ENCODE measurements at regions not wholly inside any gene's neighbourhood (a gene's known extent, or its start where the extent isn't known, plus 50 kb on each side); places are given as distances from the start of the nearest gene placed in this dataset.

DNA sequence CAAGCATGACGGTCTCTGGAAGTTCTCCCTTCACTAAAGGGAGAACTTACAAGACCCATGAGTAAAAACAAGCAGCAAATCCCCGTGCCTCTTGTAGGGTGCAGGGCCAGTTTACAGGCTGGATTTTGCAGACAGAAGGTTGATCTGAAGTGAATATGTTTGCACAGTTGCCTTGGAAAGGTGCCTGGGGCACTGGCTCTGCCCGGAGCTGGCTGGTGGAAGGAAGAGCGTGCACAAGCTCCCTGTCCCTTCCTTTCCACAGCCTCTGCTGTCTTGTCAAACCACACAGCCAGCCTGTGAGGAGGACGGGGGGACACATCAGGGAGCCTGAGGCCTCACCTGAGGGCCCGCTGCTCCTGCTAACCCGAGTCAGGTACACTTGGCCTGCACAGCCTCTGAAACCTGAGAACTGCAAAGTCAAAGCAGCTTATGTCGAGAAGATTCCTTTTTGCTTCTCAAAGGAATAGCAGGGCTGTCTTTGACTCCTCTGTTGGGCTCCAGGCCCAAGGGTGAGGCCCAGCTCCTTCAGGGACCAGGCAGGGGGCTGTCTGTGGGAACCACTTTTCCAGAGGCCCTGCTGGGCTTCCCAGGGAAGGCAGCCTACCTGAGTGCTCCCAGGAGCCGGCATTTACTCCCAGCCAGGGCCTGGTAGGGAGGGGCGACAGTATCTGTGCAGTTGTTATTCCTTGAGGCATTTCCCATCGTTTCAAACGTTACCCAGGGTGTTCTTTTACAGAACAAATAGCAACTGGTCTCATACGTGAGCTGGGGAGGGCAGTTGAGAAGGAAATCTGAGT is 251.5 kb downstream of the SIPA1L2 start:
- no peak for DNase-seq (ENCODE audit: low read depth)
- TF ChIP-seq, protein P1, sequence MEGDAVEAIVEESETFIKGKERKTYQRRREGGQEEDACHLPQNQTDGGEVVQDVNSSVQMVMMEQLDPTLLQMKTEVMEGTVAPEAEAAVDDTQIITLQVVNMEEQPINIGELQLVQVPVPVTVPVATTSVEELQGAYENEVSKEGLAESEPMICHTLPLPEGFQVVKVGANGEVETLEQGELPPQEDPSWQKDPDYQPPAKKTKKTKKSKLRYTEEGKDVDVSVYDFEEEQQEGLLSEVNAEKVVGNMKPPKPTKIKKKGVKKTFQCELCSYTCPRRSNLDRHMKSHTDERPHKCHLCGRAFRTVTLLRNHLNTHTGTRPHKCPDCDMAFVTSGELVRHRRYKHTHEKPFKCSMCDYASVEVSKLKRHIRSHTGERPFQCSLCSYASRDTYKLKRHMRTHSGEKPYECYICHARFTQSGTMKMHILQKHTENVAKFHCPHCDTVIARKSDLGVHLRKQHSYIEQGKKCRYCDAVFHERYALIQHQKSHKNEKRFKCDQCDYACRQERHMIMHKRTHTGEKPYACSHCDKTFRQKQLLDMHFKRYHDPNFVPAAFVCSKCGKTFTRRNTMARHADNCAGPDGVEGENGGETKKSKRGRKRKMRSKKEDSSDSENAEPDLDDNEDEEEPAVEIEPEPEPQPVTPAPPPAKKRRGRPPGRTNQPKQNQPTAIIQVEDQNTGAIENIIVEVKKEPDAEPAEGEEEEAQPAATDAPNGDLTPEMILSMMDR (conservative IDR thresholded peaks at IDR 0.05; ENCODE audit: low read depth, low read length), result no peak
- no peak overlapping the region for H3K4me3 ChIP-seq (ENCODE audit: low read length)

DNA sequence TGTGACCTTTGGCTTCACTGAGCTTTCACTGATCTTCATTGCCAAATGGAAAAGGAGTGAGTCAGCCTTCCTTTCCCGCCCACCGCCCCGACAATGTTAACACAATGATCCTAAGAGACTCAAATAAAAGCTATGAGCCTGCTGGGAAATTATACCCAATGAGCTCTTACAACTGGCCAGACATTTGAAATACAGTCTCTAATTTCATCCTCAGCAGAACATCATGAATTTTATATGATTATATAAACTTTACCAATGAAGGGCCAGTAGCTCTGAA is 252.5 kb downstream of the SIPA1L2 start:
- no peak for DNase-seq (ENCODE audit: low read depth)
- TF ChIP-seq, protein P1 (conservative IDR thresholded peaks at IDR 0.05; ENCODE audit: low read depth, low read length), result no peak
- no peak overlapping the region for H3K4me3 ChIP-seq (ENCODE audit: low read length)

DNA sequence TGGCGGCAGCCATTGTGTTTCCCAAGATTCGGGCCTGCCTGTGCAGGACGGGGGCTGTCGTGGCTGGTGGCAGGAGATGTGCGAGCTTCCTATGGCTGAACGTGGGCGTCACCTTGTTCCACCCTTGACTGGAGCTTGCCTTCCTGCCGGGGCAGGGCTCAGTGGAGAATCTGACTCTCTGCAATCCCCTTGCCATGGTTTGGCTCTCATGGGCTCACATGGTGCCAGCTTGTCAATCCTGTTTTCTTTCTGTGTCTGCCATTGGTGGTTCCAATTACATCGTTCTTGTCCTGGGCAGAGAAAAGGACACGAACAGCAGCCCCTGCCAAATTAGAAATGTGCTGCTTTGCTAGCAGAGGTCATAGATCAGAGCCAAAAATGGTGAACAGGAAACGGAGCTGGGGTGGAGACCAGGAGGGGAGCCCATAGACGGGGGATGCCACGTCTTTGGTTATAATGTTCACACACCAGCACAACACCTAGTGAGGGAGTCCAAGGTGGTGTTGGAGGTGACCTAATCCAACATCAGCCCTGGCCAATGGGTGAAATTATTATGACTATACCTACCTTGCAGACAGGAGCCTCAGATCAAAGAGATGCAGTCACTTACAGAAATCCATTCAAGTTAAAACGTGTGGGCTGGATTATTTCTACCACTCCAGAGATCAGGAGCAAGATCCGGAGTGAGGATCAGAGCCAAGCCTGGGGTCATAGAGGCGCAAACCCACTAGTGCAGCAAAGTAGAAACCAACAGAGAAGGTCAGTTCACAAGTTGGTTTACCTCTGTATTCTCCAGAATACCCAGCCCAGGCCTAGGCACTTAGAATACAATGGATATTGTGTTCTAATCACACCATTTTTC is 253.1 kb downstream of the SIPA1L2 start:
- TF ChIP-seq, protein P1 (conservative IDR thresholded peaks at IDR 0.05; ENCODE audit: low read depth, low read length), result no peak
- no peak for DNase-seq (ENCODE audit: low read depth)
- no peak overlapping the region for H3K4me3 ChIP-seq (ENCODE audit: low read length)

DNA sequence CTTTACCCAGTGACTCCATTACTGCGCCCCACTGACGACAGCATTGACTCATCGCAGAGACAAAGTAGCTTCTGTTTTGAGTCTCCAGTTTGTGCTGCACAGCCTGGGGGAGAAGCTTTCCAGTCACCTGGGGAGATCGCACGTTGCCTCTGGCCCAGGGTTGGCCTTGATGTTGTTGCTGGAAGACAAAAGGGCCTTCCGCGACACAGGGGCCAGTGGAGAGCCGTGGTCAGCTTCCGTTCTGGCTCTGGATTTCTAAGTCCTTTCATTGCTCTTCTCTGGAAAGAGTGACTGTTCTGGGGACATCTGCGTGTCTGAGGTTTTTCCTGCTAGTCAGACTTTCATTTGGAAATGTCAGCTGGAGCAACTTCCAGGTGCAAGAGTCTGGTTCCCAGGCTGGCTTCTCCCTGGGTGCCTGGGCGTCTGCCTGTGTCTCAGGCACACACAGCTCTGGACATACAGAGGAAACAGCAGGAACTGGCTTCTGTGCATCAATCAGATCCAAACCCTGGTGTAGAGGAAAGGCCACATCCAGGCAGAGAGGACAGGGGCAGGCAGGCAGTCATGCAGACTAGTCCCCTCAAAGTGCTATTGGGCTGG is 257.0 kb downstream of the SIPA1L2 start:
- TF ChIP-seq, protein P1 (conservative IDR thresholded peaks at IDR 0.05; ENCODE audit: low read depth, low read length), result no peak
- no peak for DNase-seq (ENCODE audit: low read depth)
- H3K4me3 ChIP-seq (ENCODE audit: low read length), result no peak overlapping the region

DNA sequence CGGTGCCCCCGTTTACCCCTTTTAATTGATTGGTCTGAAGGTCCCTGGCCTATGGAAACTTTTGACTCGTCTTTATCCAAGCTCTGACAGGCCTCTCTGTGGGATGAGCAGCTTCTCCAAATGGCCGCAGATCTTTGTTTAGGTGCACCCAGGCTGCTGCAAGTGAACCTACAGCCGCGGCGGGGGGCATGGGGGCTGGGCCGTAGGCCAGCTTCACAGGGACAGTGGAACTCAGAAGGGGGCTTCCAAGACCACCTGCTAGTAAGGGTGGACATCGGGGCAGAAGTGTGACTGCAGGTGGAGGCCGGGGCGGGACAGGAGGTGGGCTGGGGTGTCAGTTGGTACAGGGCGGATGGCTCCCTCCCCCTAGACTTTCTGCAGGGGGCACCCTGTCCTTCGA is 257.5 kb downstream of the SIPA1L2 start:
- DNase-seq (ENCODE audit: low read depth), result no peak
- H3K4me3 ChIP-seq (ENCODE audit: low read length), result no peak overlapping the region
- TF ChIP-seq, protein P1 (conservative IDR thresholded peaks at IDR 0.05; ENCODE audit: low read depth, low read length), result no peak

DNA sequence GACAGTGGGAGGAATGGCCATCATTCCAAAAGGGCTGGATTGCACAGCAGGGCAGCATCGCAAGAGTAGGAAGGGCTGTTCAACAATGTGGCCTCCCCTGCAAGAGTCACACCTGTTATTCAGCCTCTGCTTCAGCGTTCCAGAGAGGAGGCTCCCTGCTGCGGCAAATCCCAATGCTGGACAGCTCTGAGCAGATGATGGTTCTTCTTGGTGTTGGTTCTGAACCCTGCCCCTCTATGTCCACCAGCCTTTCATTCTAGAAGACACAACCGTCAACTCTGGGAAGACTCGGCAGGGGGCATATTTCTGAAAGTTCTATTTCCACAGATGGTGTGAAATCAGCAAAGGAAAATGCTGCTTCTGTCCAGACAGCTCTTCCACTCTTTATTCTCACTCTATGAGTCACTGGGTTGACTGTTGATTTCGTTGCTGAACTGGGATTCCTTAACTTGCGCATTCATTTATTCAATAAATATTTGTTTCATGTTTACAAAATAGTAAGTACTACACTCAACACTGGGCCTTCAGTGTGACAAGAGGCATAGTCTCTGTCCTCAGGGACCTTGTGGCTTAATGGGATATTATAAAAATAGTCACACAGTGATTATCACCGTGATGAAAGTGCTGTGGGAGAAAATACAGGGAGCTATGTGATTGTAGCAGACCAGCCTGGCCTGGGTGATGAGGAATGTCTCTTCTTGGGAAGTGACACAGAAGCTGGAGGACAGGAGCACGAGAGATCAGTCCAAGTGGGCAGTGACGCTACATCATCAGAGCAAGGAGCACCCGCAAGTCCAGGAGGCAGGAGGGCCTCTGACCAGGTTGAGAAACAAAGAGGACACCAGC is 260.3 kb downstream of the SIPA1L2 start:
- no peak overlapping the region for H3K4me3 ChIP-seq (ENCODE audit: low read length)
- TF ChIP-seq, protein P1 (conservative IDR thresholded peaks at IDR 0.05; ENCODE audit: low read depth, low read length), result no peak
- DNase-seq (ENCODE audit: low read depth), result no peak

Measured in retinal pigment epithelial cell (primary cell).